ENCODE measurements at regions not wholly inside any gene's neighbourhood (a gene's known extent, or its start where the extent isn't known, plus 50 kb on each side); places are given as distances from the start of the nearest gene placed in this dataset.

DNA sequence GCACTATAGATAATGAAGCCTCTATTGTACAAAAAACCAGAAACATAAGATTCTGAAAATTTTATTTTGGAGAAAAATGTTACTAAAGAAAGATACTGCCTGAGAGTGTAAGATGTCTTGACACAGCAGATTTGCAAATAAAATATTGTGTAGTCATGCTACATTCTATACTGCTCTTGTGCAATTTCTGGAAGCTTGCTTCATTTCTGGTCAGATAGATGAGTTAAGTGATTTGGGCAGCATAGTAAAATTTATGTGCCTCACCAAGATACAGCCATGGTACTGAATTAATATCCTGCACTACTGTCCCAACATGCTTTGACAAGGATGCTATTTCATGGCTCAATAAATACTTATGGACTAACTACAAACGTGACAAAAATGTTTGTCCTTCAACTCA, 55.1 kb upstream of the STARD13 start:
- Histone ChIP-seq H3K4me3 (no peak overlapping the region), H3K4me2 (no peak overlapping the region), H3K9me3 (no peaks in the 10 kb centered on the region), H3K4me1 (no peaks in the 10 kb centered on the region), H3K27ac (no peak overlapping the region)
- TF ChIP-seq MAFK (IDR thresholded peaks at IDR 0.05; ENCODE audit: partially characterized antibody) (peak; percentile 7), CEBPB (IDR thresholded peaks at IDR 0.05) (peak in 1 of 2 experiments; percentile 32; a peak in 1 of 4 replicates), CBX8 (IDR thresholded peaks at IDR 0.05) (no peak), MAZ (IDR thresholded peaks at IDR 0.05; ENCODE audit: borderline replicate concordance, low read depth, low read length) (no peak)
- ChIA-PET POLR2A (no interaction called here), CTCF (no interaction called here)
- ATAC-seq (no peak), FAIRE-seq (no peak), DNase-seq (ENCODE audit: low read depth in 1 of 2, low spot score in 1 of 2) (no peak)
- 48% methylated on average over 1 of the region's 1 CpG for WGBS (ENCODE audit: missing lambda C conversion rate)

DNA sequence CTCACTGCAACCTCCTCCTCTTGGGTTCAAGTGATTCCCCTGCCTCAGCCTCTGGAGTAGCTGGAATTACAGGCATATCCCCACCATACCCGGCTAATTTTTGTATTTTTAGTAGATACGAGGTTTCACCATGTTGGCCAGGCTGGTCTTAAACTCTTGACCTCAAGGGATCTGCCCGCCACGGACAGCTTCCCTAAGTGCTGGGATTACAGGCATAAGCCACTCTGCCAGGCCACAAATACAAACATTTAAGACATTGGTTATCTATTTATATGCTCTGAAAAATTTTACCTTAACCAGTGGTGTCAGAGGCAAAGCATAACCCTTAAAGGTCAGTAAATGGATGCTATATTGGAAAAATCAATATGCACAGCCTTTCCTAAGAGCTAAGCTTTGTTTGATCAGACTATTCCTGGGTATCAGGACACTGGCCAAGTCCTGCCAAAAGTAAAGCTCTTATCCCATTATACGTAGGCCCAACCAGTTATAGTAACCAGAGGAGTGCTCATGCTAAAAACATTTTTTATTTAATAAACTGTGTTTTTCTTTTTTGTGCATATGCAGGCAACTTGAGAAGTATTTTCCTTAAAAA, 56.4 kb upstream of the STARD13 start:
- Histone ChIP-seq H3K4me3 (no peak overlapping the region), H3K27ac (no peak overlapping the region), H3K4me2 (no peak overlapping the region), H3K9me3 (no peaks in the 10 kb centered on the region), H3K4me1 (no peaks in the 10 kb centered on the region)
- ATAC-seq (no peak), FAIRE-seq (no peak), DNase-seq (ENCODE audit: low read depth in 1 of 2, low spot score in 1 of 2) (no peak)
- 75% methylated on average over 5 of the region's 5 CpGs for WGBS (ENCODE audit: missing lambda C conversion rate)
- no peak for TF ChIP-seq SREBF2 (IDR thresholded peaks at IDR 0.05)
- no peak for TF ChIP-seq CBX2 (IDR thresholded peaks at IDR 0.05; ENCODE audit: borderline replicate concordance, low read depth)
- no peak for TF ChIP-seq ZNF302 (CRISPR knock-in tag; IDR thresholded peaks at IDR 0.05)
- TF ChIP-seq MAZ (IDR thresholded peaks at IDR 0.05; ENCODE audit: borderline replicate concordance, low read depth, low read length): no peak
- TF ChIP-seq, protein P1, sequence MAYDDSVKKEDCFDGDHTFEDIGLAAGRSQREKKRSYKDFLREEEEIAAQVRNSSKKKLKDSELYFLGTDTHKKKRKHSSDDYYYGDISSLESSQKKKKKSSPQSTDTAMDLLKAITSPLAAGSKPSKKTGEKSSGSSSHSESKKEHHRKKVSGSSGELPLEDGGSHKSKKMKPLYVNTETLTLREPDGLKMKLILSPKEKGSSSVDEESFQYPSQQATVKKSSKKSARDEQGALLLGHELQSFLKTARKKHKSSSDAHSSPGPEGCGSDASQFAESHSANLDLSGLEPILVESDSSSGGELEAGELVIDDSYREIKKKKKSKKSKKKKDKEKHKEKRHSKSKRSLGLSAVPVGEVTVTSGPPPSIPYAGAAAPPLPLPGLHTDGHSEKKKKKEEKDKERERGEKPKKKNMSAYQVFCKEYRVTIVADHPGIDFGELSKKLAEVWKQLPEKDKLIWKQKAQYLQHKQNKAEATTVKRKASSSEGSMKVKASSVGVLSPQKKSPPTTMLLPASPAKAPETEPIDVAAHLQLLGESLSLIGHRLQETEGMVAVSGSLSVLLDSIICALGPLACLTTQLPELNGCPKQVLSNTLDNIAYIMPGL (CRISPR knock-in tag; IDR thresholded peaks at IDR 0.05; ENCODE audit: borderline replicate concordance): no peak
- TF ChIP-seq CHD2 (IDR thresholded peaks at IDR 0.05; ENCODE audit: low read length, partially characterized antibody): no peak
- TF ChIP-seq, protein P2, sequence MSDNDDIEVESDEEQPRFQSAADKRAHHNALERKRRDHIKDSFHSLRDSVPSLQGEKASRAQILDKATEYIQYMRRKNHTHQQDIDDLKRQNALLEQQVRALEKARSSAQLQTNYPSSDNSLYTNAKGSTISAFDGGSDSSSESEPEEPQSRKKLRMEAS (IDR thresholded peaks at IDR 0.05): no peak
- TF ChIP-seq ESRRA (IDR thresholded peaks at IDR 0.05; ENCODE audit: borderline replicate concordance, low read length): no peak
- TF ChIP-seq HDAC2 (IDR thresholded peaks at IDR 0.05): no peak
- no peak for TF ChIP-seq TP53 (CRISPR knock-in tag; IDR thresholded peaks at IDR 0.05)
- ChIA-PET POLR2A (no interaction called here), CTCF (no interaction called here)

DNA sequence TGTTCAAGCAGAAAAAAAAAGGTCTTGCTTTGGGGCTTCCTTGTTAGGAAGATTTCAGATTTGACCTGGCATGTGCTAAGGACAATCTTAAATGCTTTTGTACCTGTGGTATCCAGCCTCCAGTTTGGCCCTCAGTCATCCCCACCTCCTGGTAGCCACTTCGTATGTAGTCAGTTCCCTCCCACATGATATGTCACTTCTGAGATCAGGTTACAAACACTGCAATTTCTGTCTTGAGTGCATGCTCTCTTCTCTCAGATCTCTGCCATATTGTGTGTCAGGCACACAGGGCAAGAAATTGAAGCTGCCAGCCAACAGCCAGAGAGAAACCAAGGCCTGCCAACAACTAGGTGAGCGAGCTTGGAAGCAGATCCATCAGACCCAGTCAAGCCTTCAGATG, 60.3 kb upstream of the STARD13 start:
- no peak for ATAC-seq
- ChIA-PET POLR2A (no interaction called here), CTCF (interaction anchor here (1.2 kb wide), 1 partner anchor 10 kb away, joined by 4 read pairs; no protein-coding TSS in a partner anchor)
- DNase-seq (ENCODE audit: low read depth in 1 of 2, low spot score in 1 of 2): no peak
- no peak overlapping the region for H3K27ac ChIP-seq
- no peak overlapping the region for H3K4me3 ChIP-seq
- 0 out of 3 replicates have a peak, but pooled peaks cover under 1% of the 10 kb centered on the region for H3K4me1 ChIP-seq
- no peak overlapping the region for H3K4me2 ChIP-seq
- FAIRE-seq: no peak
- WGBS (ENCODE audit: missing lambda C conversion rate): 59% methylated on average over 2 of the region's 2 CpGs
- no peaks in the 10 kb centered on the region for H3K9me3 ChIP-seq
- TF ChIP-seq ZNF302 (CRISPR knock-in tag; IDR thresholded peaks at IDR 0.05) (no peak), POLR2AphosphoS2 (conservative IDR thresholded peaks at IDR 0.05; ENCODE audit: low read length) (no peak), JUN (IDR thresholded peaks at IDR 0.05) (no peak), RAD21 (conservative IDR thresholded peaks at IDR 0.05 in 1 of 2, IDR thresholded peaks at IDR 0.05 in 1 of 2) (no peak), KDM5A (IDR thresholded peaks at IDR 0.05) (no peak), EHMT2 (IDR thresholded peaks at IDR 0.05; ENCODE audit: low read depth) (no peak), RCOR1 (IDR thresholded peaks at IDR 0.05; ENCODE audit: low read depth, low read length) (no peak), ZSCAN20 (CRISPR knock-in tag; IDR thresholded peaks at IDR 0.05) (no peak), SMC3 (IDR thresholded peaks at IDR 0.05) (no peak), BHLHE40 (IDR thresholded peaks at IDR 0.05; ENCODE audit: low read depth, low read length) (no peak), POLR2A (IDR thresholded peaks at IDR 0.05; ENCODE audit: low read length) (no peak), NR3C1 (IDR thresholded peaks at IDR 0.05) (no peak), KDM1A (IDR thresholded peaks at IDR 0.05; ENCODE audit: low read depth) (no peak)
- TF ChIP-seq, protein P3, sequence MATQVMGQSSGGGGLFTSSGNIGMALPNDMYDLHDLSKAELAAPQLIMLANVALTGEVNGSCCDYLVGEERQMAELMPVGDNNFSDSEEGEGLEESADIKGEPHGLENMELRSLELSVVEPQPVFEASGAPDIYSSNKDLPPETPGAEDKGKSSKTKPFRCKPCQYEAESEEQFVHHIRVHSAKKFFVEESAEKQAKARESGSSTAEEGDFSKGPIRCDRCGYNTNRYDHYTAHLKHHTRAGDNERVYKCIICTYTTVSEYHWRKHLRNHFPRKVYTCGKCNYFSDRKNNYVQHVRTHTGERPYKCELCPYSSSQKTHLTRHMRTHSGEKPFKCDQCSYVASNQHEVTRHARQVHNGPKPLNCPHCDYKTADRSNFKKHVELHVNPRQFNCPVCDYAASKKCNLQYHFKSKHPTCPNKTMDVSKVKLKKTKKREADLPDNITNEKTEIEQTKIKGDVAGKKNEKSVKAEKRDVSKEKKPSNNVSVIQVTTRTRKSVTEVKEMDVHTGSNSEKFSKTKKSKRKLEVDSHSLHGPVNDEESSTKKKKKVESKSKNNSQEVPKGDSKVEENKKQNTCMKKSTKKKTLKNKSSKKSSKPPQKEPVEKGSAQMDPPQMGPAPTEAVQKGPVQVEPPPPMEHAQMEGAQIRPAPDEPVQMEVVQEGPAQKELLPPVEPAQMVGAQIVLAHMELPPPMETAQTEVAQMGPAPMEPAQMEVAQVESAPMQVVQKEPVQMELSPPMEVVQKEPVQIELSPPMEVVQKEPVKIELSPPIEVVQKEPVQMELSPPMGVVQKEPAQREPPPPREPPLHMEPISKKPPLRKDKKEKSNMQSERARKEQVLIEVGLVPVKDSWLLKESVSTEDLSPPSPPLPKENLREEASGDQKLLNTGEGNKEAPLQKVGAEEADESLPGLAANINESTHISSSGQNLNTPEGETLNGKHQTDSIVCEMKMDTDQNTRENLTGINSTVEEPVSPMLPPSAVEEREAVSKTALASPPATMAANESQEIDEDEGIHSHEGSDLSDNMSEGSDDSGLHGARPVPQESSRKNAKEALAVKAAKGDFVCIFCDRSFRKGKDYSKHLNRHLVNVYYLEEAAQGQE (IDR thresholded peaks at IDR 0.05): no peak
- TF ChIP-seq, protein P4, sequence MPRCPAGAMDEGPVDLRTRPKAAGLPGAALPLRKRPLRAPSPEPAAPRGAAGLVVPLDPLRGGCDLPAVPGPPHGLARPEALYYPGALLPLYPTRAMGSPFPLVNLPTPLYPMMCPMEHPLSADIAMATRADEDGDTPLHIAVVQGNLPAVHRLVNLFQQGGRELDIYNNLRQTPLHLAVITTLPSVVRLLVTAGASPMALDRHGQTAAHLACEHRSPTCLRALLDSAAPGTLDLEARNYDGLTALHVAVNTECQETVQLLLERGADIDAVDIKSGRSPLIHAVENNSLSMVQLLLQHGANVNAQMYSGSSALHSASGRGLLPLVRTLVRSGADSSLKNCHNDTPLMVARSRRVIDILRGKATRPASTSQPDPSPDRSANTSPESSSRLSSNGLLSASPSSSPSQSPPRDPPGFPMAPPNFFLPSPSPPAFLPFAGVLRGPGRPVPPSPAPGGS (IDR thresholded peaks at IDR 0.05): no peak
- TF ChIP-seq, protein P5, sequence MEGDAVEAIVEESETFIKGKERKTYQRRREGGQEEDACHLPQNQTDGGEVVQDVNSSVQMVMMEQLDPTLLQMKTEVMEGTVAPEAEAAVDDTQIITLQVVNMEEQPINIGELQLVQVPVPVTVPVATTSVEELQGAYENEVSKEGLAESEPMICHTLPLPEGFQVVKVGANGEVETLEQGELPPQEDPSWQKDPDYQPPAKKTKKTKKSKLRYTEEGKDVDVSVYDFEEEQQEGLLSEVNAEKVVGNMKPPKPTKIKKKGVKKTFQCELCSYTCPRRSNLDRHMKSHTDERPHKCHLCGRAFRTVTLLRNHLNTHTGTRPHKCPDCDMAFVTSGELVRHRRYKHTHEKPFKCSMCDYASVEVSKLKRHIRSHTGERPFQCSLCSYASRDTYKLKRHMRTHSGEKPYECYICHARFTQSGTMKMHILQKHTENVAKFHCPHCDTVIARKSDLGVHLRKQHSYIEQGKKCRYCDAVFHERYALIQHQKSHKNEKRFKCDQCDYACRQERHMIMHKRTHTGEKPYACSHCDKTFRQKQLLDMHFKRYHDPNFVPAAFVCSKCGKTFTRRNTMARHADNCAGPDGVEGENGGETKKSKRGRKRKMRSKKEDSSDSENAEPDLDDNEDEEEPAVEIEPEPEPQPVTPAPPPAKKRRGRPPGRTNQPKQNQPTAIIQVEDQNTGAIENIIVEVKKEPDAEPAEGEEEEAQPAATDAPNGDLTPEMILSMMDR (IDR thresholded peaks at IDR 0.05): no peak
